PFSK-1 (cell line): ENCODE measurements at regions not wholly inside any gene's neighbourhood (a gene's known extent, or its start where the extent isn't known, plus 50 kb on each side); places are given as distances from the start of the nearest gene placed in this dataset.

Source experiments
- REST ChIP-seq, 2 experiments: IDR thresholded peaks; 2 replicates each; pipeline versions ENCODE4 v1.6.1 to v1.8.0; 2011 to 2012; ENCODE audit warnings: low read depth in 2 of 2, low read length in 2 of 2, control low read depth in 1 of 2, inconsistent platforms in 1 of 2, mild to moderate bottlenecking in 1 of 2, moderate library complexity in 1 of 2; ENCODE audit not compliant: insufficient read depth in 1 of 2
- TAF1 ChIP-seq: IDR thresholded peaks from 2 replicates; pipeline ENCODE4 v1.6.1; 2012; ENCODE audit warnings: low read length, control low read depth, borderline replicate concordance; ENCODE audit not compliant: insufficient read depth

DNA sequence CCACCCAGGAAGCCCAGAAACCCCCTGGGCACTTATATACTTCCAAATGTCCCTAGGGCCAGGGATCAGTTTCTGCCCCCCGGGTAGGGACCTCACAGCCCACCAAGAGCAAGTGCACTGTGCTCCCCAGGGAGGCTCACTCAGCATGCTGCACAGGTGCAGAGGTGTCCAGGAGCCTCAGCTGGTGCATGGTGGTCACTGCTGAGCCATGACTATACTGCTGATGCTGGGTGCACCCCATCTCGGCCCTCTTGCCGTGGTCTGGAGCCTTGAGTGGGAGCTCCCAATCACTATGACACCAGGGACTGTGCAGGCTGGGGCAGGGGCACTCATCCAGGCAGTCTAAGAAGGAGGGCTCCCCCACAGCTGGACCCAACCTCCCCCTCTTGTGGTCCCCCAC is 617.8 kb upstream of the RAB6C start:
- no peak for TF ChIP-seq REST (IDR thresholded peaks at IDR 0.05; ENCODE audit: insufficient read depth in 1 of 2, low read depth in 2 of 2, low read length in 2 of 2)
- no peak for TF ChIP-seq TAF1
